Nephron progenitor cell (in vitro differentiated cells): ENCODE measurements at regions not wholly inside any gene's neighbourhood (a gene's known extent, or its start where the extent isn't known, plus 50 kb on each side); places are given as distances from the start of the nearest gene placed in this dataset.

Experiments used
- DNase-seq: peaks from one replicate; pipeline ENCODE4 v3.0.0; 2021
- H3K27ac Mint-ChIP-seq: 2 replicates; pipeline ENCODE4 v1.8.0; 2021; ENCODE audit warnings: mild to moderate bottlenecking, moderate library complexity, mixed read lengths
- H3K27me3 Mint-ChIP-seq: 2 replicates; pipeline ENCODE4 v1.8.0; 2021; ENCODE audit warnings: mild to moderate bottlenecking, low read depth, mixed read lengths; ENCODE audit not compliant: poor library complexity
- H3K36me3 Mint-ChIP-seq: 2 replicates; pipeline ENCODE4 v1.8.0; 2021; ENCODE audit warnings: low read depth, mixed read lengths
- H3K4me1 Mint-ChIP-seq: 2 replicates; pipeline ENCODE4 v1.8.0; 2021; ENCODE audit warnings: mixed read lengths
- H3K4me3 Mint-ChIP-seq: 2 replicates; pipeline ENCODE4 v1.8.0; 2021; ENCODE audit warnings: mild to moderate bottlenecking, moderate library complexity, mixed read lengths
- H3K9me3 Mint-ChIP-seq: 2 replicates; pipeline ENCODE4 v1.8.0; 2021; ENCODE audit warnings: mild to moderate bottlenecking, moderate library complexity, mixed read lengths
- TF ChIP-seq, protein P1 (sequence below): fragments of 200-600 bp; sonication (generic); IDR thresholded peaks from 2 replicates; pipeline ENCODE4 v1.5.0; 2021; ENCODE audit warnings: antibody characterized with exemption

DNA sequence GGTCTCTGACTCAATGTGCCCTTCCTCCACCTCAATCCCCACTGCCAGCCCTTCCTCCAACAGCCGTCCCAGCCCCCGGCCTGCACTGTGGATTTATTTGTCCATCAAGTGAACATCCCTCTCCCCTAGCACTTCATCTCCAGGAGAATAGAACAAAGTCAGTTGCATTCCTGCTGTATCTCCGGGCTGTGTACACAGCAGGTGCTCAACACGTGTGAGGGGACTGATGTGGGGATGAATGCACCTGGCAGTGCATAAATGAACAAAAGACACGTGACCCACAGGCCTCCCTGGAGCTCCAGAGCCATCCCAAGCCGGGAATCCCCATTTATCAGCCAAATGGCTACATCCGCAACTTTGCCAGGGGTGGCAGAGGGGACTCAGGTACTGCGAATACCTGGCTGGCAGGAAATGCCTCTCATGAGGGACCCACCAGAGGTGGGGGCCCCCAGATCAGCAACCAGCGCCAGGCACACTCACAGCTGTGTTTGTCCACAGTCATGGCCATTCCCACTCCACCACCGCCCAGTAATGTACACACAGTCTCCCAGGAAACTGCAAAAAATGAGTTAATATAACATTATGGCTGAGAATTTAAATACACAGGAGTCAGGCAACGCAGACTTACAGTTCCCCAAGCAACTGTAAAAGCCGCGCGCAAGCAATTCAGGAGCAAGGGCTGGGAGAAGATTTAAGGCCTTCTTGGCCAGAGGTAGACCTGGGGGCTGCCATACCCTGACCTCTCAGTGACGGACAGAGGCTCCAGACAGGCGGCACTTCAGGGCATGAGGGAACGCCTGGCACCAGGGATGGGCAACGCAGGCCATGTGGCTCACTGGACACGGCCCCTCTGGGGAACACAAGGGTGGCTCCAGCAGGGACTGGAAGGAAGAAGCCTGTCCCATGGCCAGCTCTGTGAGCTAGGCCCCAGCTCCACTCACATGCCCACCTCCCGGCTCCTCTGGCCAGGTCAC lies 50.3 kb upstream of the TCF20 start:
- DNase-seq: no peak
- peaks cover 48% of the 10 kb centered on the region for H3K4me1 Mint-ChIP-seq
- peak overlapping the region; percentile 54 for H3K27ac Mint-ChIP-seq
- H3K36me3 Mint-ChIP-seq: no peaks in the 10 kb centered on the region
- TF ChIP-seq, protein P1, sequence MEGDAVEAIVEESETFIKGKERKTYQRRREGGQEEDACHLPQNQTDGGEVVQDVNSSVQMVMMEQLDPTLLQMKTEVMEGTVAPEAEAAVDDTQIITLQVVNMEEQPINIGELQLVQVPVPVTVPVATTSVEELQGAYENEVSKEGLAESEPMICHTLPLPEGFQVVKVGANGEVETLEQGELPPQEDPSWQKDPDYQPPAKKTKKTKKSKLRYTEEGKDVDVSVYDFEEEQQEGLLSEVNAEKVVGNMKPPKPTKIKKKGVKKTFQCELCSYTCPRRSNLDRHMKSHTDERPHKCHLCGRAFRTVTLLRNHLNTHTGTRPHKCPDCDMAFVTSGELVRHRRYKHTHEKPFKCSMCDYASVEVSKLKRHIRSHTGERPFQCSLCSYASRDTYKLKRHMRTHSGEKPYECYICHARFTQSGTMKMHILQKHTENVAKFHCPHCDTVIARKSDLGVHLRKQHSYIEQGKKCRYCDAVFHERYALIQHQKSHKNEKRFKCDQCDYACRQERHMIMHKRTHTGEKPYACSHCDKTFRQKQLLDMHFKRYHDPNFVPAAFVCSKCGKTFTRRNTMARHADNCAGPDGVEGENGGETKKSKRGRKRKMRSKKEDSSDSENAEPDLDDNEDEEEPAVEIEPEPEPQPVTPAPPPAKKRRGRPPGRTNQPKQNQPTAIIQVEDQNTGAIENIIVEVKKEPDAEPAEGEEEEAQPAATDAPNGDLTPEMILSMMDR: no peak
- H3K9me3 Mint-ChIP-seq: no peaks in the 10 kb centered on the region
- H3K27me3 Mint-ChIP-seq: peaks cover 35% of the 10 kb centered on the region
- H3K4me3 Mint-ChIP-seq: no peak overlapping the region
